Ovary (tissue), 3 donors: ENCODE measurements at regions not wholly inside any gene's neighbourhood (a gene's known extent, or its start where the extent isn't known, plus 50 kb on each side); places are given as distances from the start of the nearest gene placed in this dataset.

Experiments used
- CTCF ChIP-seq, 3 donors: fragments of 450-650 bp in 2 of 3; fragments of 200-600 bp in 1 of 3; IDR thresholded peaks; one replicate each; pipeline versions ENCODE4 v1.5.1 to v1.8.0; 2016 to 2022; ENCODE audit warnings: antibody characterized with exemption in 3 of 3, mild to moderate bottlenecking in 1 of 3
- EP300 ChIP-seq: sonication (generic); formaldehyde crosslinking; IDR thresholded peaks from one replicate; pipeline ENCODE4 v1.6.1; 2017; ENCODE audit warnings: antibody characterized with exemption
- POLR2A ChIP-seq: fragments of 450-650 bp; IDR thresholded peaks from one replicate; pipeline ENCODE4 v1.6.1; 2017; ENCODE audit warnings: antibody characterized with exemption, mild to moderate bottlenecking, moderate library complexity
- donor health status: DM: no; HTN: no; CAD: no.

GRCh38 chr2:14051401-14051800 is 581.1 kb upstream of the LRATD1 start:
- TF ChIP-seq POLR2A: no peak
- TF ChIP-seq CTCF (IDR thresholded peaks at IDR 0.05): no peak
- TF ChIP-seq EP300: no peak
